Fibroblast of mammary gland (primary cell): ENCODE measurements at regions not wholly inside any gene's neighbourhood (a gene's known extent, or its start where the extent isn't known, plus 50 kb on each side); places are given as distances from the start of the nearest gene placed in this dataset.

Experiments
- DNase-seq: peaks from one replicate; pipeline ENCODE4 v3.0.0-alpha.2; 2010; ENCODE audit warnings: low read depth
- H3K4me3 ChIP-seq: 2 replicates; pipeline ENCODE4 v1.5.1; 2011; ENCODE audit warnings: low read depth, mild to moderate bottlenecking, low read length, moderate library complexity; ENCODE audit not compliant: control insufficient read depth
- CTCF ChIP-seq: conservative IDR thresholded peaks from 2 replicates; pipeline ENCODE4 v1.5.1; 2011; ENCODE audit warnings: low read depth, low read length, inconsistent platforms; ENCODE audit not compliant: control insufficient read depth, insufficient read depth

- no peak overlapping the region for H3K4me3 ChIP-seq
- TF ChIP-seq CTCF, result no peak
- DNase-seq, result no peak
Observed at GRCh38 chr20:21024420-21024819, 81.7 kb downstream of the LINC00237 start.

- no peak overlapping the region for H3K4me3 ChIP-seq
- DNase-seq, result no peak
- TF ChIP-seq CTCF, result no peak
Observed at GRCh38 chr20:21022925-21023324, 83.2 kb downstream of the LINC00237 start.

GRCh38 chr20:21021472-21021790, 84.7 kb downstream of the LINC00237 start:
- DNase-seq, result no peak
- H3K4me3 ChIP-seq, result no peak overlapping the region
- no peak for TF ChIP-seq CTCF

- no peak overlapping the region for H3K4me3 ChIP-seq
- TF ChIP-seq CTCF, result no peak
- peak; percentile 2 for DNase-seq
Observed at GRCh38 chr20:21020659-21021471, 85.3 kb downstream of the LINC00237 start.

GRCh38 chr20:21019814-21020658, 86.1 kb downstream of the LINC00237 start:
- H3K4me3 ChIP-seq, result no peak overlapping the region
- no peak for DNase-seq
- no peak for TF ChIP-seq CTCF

GRCh38 chr20:21019468-21019813, 86.7 kb downstream of the LINC00237 start:
- no peak for DNase-seq
- no peak for TF ChIP-seq CTCF
- H3K4me3 ChIP-seq, result no peak overlapping the region
